Ishikawa (cell line): ENCODE measurements at regions not wholly inside any gene's neighbourhood (a gene's known extent, or its start where the extent isn't known, plus 50 kb on each side); places are given as distances from the start of the nearest gene placed in this dataset.

Source experiments
- CEBPB ChIP-seq: IDR thresholded peaks from 2 replicates; pipeline ENCODE4 v1.6.1; 2012
- CREB1 ChIP-seq: IDR thresholded peaks from 2 replicates; pipeline ENCODE4 v1.6.1; 2012; ENCODE audit warnings: low read depth
- EGR1 ChIP-seq: IDR thresholded peaks from 2 replicates; pipeline ENCODE4 v1.6.1; 2012
- EP300 ChIP-seq: IDR thresholded peaks from 2 replicates; pipeline ENCODE4 v1.6.1; 2012; ENCODE audit warnings: borderline replicate concordance
- FOXM1 ChIP-seq: IDR thresholded peaks from 2 replicates; pipeline ENCODE4 v1.6.1; 2012; ENCODE audit warnings: low read depth, borderline replicate concordance
- MAX ChIP-seq: IDR thresholded peaks from 2 replicates; pipeline ENCODE4 v1.6.1; 2012
- NFIC ChIP-seq: IDR thresholded peaks from 2 replicates; pipeline ENCODE4 v1.6.1; 2012
- RAD21 ChIP-seq: IDR thresholded peaks from 2 replicates; pipeline ENCODE4 v1.6.1; 2012; ENCODE audit warnings: low read depth
- REST ChIP-seq: IDR thresholded peaks from 2 replicates; pipeline ENCODE4 v1.6.1; 2012; ENCODE audit warnings: low read depth, mild to moderate bottlenecking
- TAF1 ChIP-seq: IDR thresholded peaks from 2 replicates; pipeline ENCODE4 v1.6.1; 2012; ENCODE audit warnings: low read depth, mild to moderate bottlenecking
- TCF12 ChIP-seq: IDR thresholded peaks from 2 replicates; pipeline ENCODE4 v1.6.1; 2012; ENCODE audit warnings: low read depth
- TEAD4 ChIP-seq: IDR thresholded peaks from 2 replicates; pipeline ENCODE4 v1.6.1; 2012
- YY1 ChIP-seq: IDR thresholded peaks from 2 replicates; pipeline ENCODE4 v1.6.1; 2012; ENCODE audit warnings: low read depth
- ZBTB7A ChIP-seq: IDR thresholded peaks from 2 replicates; pipeline ENCODE4 v1.6.1; 2012; ENCODE audit warnings: low read depth
- TF ChIP-seq, protein P1 (sequence below): IDR thresholded peaks from 2 replicates; pipeline ENCODE4 v1.6.1; 2012

GRCh38 chr3:105108823-105109222, 257.9 kb upstream of the ALCAM start:
- no peak for TF ChIP-seq TCF12
- TF ChIP-seq NFIC = no peak
- no peak for TF ChIP-seq FOXM1

DNA sequence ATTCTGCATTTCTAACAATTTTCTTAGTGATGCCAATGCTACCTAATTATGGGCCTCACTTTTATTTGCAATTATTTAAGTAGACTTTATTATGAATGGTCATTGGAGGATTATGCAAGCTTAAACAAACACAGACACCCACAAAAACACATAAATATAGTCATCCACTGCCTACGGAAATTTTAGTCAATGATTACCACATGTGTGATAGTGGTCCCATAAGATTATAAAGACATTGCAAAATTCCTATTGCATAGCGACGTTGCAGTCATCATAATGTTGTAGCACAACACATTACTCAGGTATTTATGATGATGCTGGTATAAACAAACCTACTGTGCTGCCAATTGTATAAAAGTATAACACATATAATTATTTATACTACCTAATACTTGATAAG, 247.8 kb upstream of the ALCAM start:
- TF ChIP-seq, protein P1, sequence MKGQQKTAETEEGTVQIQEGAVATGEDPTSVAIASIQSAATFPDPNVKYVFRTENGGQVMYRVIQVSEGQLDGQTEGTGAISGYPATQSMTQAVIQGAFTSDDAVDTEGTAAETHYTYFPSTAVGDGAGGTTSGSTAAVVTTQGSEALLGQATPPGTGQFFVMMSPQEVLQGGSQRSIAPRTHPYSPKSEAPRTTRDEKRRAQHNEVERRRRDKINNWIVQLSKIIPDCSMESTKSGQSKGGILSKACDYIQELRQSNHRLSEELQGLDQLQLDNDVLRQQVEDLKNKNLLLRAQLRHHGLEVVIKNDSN = no peak
- TF ChIP-seq FOXM1 = no peak
- no peak for TF ChIP-seq CREB1
- no peak for TF ChIP-seq MAX
- TF ChIP-seq NFIC = no peak
- no peak for TF ChIP-seq REST
- no peak for TF ChIP-seq CEBPB
- TF ChIP-seq EP300 = no peak
- no peak for TF ChIP-seq RAD21
- TF ChIP-seq TAF1 = no peak

DNA sequence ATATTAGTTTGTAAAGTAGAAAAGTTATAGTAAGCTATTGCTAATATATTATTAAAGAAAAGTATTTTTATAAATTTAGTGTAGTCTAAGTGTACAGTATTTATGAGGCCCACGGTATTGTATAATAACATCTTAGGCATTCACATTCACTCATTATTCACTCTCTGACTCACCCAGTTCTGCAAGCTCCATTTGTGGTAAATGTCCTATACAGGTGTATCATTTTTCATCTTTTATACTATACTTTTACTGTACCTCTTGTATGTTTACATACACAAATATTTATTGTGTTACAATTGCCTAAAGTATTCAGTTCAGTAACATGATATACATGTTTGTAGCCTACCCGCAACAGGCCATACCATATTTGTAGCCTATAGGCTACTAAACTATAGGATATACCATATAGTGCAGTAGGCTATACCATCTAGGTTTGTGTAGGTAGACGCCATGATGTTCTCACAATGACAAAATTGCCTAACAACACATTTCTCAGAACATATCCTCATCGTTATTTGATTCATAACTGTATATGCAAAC, 246.8 kb upstream of the ALCAM start:
- no peak for TF ChIP-seq EP300

DNA sequence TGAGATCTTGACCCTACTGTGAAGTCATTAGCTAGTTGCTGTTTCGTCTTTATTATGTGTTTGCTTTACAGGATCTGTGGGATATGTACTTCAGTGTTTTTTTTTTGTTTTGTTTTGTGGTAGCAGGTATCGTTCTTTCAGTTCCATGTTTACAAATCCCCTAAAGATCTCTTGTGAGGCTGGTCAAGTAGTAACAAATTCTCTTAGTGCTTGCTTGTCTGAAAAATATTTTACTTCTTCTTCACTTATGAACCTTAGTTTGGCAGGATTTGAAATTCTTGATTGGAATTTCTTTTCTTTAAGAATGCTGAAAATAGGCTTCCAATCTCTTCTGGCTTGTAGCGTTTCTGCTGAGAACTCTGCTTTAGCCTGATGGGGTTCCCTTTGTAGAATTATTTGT, 235.8 kb upstream of the ALCAM start:
- TF ChIP-seq TEAD4 = no peak
- TF ChIP-seq RAD21 = no peak
- no peak for TF ChIP-seq CREB1
- no peak for TF ChIP-seq YY1
- TF ChIP-seq REST = no peak
- no peak for TF ChIP-seq NFIC
- no peak for TF ChIP-seq TAF1
- TF ChIP-seq, protein P1 = no peak
- TF ChIP-seq CEBPB = no peak
- no peak for TF ChIP-seq EP300
- no peak for TF ChIP-seq MAX

DNA sequence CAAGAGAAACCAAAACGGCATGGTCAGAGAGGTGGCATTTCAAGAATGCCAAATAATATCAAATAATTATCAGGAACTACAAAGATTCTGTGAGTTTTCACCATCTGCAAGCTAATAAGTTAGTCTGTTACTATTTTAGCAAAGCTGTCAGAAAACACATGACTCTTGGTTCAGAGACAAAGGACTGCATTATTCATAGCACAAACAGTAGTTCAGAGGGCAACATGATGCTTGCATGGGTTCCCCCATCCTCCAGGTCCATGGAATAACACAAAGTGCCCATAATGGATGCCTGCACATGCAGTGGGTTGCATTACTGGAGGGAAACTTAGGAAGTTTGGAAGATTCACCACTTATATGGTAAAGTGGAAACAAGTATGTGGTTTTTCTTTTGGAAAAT, 228.8 kb upstream of the ALCAM start:
- TF ChIP-seq CREB1 = no peak
- TF ChIP-seq EGR1 = no peak
- TF ChIP-seq REST = no peak
- TF ChIP-seq TAF1 = no peak
- TF ChIP-seq TEAD4 = no peak
- TF ChIP-seq, protein P1 = no peak
- no peak for TF ChIP-seq MAX
- no peak for TF ChIP-seq CEBPB
- TF ChIP-seq NFIC = no peak
- TF ChIP-seq FOXM1 = no peak
- no peak for TF ChIP-seq ZBTB7A
- no peak for TF ChIP-seq RAD21
- TF ChIP-seq EP300 = no peak
- no peak for TF ChIP-seq YY1
- TF ChIP-seq TCF12 = no peak
